GM21447 (cell line): ENCODE measurements at regions not wholly inside any gene's neighbourhood (a gene's known extent, or its start where the extent isn't known, plus 50 kb on each side); places are given as distances from the start of the nearest gene placed in this dataset.
"Not testable (repeated sequence)": the region's sequence is repeated elsewhere in the genome, so short reads cannot be mapped to it uniquely, and the experiment has no call there.

Experiments used
- ATAC-seq: cut with Tn5 transposase; IDR thresholded peaks from one replicate; pipeline ENCODE4 v1.9.1; 2021; ENCODE audit not compliant: unreplicated experiment

DNA sequence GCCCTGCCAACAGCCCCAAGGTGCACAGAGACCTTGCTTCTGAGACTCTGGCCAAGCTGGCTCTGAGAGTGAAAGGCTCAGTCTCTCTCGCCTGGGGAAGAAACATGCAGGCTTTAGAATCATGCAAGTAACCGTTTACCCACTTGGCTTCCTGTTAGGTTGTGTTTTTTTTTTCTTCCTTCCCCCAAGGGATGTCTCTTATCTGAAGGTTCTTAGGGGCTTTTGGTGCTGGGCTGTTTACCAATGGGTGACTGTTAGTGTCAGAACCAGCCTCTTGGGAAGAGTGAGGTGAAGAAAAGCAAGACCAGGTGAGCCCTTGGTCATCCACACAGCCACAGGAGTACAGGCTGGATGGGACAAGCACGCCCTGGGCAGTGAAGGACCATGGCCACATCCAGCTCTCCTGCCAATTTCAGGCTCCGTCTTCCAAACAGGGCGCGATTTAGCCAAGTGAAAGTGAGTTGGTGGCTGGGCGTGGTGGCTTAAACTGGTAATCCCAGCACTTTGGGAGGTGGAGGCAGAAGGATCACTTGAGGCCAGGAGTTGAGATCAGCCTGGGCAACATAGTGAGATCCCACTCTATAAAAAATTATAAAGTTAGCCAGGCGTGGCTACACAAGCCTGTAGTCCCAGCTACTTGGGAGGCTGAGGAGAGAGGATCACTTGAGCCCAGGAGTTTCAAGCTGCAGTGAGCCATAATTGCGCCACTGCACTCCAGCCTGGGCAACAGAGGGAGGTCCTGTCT, 76.3 kb upstream of the CUX1 start:
- peak; percentile 72 for ATAC-seq

DNA sequence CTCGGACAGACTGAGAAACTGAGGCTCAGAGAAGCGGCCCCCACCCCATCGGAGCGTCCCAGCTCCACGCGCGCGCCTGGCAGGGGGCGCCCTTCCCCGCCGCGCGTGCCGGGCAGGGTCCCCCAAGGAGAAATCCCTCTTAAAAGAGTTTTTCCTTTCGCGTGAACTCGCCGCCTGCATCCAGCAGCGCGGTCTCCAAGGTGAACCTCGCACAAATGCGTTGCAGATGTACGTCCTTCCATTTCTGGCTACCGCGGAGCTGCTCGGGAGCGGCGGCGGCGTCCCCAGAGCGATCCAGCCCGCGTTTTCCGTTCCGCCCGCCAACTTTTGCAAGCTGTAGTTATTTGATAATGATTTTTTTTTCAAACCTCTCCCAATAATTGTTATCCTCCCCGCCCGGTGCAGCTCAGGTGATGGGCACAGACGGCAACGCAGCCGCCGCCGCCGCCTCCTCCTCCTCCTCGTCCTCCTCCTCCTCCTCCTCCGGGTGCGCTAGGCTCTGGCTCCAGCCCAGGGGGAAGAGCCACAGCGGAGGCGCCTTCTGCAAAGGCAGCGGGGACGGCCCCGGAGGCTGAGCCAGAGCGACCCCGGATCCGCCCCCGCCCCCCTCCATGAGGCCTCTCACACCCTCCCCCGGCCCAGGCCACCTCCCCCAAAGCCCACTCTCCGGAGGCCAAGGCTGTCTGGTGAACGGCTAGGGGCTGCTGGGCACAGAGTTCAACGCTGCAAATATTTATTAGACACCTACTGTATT, 74.0 kb upstream of the CUX1 start:
- ATAC-seq: no peak

- no peak for ATAC-seq
These were observed 73.4 kb upstream of the CUX1 start for GRCh38 chr7:101743995-101744360.

DNA sequence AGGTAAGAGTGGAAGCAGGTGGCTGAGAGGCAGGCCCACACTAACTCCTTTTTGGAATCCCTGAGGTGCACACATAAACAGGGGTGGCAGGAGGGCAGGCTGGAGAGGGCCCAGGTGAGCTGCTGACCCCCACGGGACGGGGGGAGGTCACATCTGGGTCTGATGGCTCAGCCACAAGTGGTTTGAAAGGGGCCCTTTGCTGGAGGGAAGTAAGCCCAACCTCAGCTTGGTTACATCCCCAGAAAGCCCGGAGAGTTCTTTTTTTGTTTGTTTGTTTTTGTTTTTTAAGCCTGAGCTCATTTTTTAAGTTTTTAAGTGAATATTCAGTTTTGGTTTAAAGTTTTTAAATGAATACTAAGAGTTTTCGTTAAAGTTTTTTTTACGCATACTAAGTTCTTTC, 72.8 kb upstream of the CUX1 start:
- ATAC-seq: no peak

DNA sequence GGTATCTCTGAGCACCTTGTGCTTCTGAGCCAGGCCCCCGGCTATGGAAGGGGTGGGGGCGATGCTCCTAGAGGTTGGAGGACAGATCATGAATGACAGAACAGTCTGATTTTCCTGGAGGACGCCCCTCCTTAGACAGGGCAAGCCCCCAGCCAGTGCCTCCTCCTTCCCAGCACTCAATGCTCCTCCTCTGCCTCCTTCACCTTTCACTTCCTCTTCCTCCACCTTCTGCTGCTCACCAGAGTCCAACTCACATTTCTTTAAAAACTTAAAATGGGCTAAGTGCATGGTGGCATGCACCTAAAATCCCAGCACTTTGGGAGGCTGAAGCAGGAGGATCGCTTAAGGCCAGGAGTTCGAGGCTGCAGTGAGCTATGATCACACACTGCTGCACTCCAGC, 71.1 kb upstream of the CUX1 start:
- no peak for ATAC-seq

- ATAC-seq: no peak
These were observed 70.2 kb upstream of the CUX1 start for GRCh38 chr7:101747053-101747878.

DNA sequence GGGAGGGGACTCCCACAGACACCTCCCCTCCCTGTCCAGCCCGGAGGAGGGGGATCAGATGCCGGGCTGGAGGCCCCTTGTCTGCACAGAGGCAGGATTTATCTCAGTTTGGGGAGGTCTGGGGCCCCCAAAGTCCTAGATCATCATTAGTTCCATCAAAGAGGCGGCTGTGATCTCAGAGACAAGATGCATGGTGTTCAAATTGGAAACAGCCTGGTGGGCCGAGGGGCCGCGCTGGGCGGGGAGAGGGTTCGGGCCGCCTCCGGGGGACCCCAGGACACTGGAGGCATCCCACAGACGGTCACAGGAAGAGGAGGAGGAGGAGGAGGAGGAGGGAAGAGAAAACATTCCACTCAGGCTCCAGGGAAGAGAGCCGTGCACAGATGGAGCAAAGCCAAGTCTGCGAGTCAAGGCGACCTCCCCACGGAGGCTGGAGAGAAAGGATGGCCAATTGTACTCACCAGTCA, 69.5 kb upstream of the CUX1 start:
- ATAC-seq: no peak

- ATAC-seq: no peak
These were observed 67.5 kb upstream of the CUX1 start for GRCh38 chr7:101749891-101750290.

- no peak for ATAC-seq
These were observed 64.1 kb upstream of the CUX1 start for GRCh38 chr7:101753316-101753715.

DNA sequence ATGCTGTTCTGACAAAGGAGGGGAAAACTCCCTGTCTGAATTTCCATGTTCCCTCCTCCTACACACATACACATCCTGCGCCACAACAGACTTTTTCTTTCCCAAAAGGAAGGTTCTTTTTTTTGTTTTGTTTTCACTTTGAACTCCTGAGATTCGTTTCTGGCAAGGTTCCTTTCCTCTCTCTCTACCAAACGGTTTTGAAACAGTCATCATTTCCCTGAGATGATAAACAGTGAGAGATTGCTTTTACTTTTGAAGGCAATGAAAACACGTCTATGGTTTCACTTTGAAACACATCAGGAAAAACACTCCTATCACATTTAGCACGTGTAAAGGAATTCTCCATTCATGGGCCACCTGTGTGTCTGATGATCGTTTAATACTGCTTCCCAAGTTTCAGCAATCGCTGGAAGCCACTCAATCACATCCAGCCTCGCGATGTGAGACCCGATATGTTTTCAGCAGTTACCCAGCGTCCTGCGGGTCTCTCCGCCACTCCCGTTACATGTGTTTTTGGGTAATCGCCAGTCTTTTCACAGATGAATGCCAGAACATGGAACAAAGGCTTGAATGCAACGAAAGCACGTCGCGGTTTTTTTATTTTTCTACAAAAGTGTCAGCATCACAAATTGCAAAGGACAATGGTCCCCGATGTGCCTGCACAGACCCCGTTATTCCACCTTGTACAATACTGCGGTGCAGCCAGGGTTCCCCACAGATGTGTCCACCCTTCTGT, 62.8 kb upstream of the CUX1 start:
- no peak for ATAC-seq

GRCh38 chr7:101757879-101758278, 59.5 kb upstream of the CUX1 start:
- no peak for ATAC-seq

- not testable (repeated sequence) for ATAC-seq
These were observed 58.9 kb upstream of the CUX1 start for GRCh38 chr7:101758519-101758918.

- ATAC-seq: no peak
These were observed 53.2 kb upstream of the CUX1 start for GRCh38 chr7:101764221-101764620.

DNA sequence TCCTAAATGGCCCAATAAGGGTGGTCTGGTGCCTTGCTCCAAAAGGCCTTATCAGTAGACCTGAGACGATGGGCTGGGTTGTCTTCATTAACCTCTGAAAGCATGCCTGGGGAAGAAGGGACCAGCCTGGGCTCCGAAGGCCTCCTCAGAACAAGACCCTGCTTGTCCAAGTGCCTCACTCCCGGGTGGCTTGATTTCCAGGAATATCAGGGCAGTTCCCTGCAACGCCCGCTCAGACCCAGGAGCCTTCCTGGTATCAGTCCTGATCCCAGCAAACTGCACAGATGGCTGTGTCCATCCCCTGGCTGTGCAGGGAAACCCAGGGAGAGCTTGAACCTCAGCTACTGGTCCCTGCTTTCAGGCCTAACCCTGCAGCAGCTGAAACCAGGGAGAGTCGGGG, 49.9 kb upstream of the CUX1 start:
- no peak for ATAC-seq
